GM21786 (cell line): ENCODE measurements at regions not wholly inside any gene's neighbourhood (a gene's known extent, or its start where the extent isn't known, plus 50 kb on each side); places are given as distances from the start of the nearest gene placed in this dataset.
"Not testable (repeated sequence)": the region's sequence is repeated elsewhere in the genome, so short reads cannot be mapped to it uniquely, and the experiment has no call there.

Source experiments
- ATAC-seq: cut with Tn5 transposase; IDR thresholded peaks from one replicate; pipeline ENCODE4 v1.9.1; 2021; ENCODE audit not compliant: unreplicated experiment

DNA sequence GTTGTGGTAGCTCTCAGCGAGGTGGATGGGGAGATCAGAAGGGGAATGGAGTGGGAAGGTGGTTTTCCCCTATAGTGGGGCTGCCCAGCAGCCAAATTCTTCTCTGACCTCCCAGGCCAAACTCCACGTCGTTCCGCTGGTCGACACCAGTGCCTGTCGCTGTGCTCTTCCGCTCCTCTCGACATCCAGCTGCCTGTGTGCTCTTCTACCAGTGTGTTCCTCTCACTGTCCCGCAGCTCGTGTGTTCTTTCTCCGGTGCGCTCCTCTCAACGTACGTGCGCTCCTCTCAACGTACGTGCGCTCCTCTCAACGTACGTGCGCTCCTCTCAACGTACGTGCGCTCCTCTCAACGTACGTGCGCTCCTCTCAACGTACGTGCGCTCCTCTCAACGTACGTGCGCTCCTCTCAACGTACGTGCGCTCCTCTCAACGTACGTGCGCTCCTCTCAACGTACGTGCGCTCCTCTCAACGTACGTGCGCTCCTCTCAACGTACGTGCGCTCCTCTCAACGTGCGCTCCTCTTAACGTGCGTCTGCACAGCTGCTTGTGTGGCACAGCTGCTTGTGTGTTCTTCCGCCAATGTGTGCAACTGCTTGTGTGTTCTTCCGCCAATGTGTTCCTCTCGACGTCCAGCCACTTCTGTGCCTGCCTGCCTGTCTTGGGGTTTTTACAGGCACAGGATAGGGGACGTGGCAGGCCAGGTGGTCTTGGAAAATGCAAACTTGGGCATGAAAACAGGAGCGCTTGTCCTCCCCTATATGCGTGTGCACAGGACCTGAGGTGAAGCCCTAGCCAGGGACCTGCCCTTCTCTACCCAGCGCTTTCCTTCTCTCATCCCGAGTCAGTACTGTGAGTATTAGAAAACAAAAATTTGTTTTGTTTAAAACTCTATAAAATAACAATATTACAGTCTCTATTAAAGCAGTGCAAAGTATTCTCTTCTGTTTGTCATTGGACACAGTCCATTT, 991.1 kb downstream of the GBE1 start:
- ATAC-seq: no peak

DNA sequence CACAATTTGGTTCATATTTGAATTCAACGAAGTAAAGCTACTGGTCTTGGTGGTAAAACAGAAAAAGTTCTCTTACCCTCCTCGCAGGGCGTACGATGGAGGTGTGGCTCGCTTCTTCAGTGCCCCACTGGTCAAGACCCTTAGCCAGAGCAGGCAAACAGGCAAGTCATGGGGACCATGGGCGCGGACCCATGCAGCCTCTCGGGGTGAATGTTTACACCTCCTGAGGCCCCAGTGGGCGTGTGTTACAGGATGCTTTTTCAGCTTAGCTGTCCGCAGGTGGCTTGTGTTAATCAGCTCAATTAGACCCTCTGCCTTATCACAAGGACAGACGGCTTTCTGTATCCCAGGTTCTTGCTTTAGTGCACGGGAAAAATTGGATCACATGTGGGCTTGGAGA, 991.8 kb downstream of the GBE1 start:
- no peak for ATAC-seq

DNA sequence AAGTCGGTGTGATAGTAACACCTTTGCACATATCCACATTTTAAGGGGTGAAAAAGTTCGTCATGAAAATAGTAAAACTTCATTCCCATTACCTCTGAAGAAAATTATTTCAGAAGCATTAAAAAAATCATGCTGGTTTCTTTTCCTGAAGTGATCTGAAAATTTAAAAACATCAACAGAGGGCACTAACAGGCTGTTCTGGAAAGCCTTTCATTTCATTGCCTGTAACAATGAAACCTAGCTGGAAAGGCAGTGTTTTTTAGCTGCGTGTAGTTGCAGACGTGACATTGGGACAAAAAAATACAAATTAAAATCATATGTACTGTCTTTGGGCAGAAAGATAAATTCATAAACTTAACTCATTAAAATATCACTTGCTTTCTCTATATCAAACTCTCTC, 993.8 kb downstream of the GBE1 start:
- ATAC-seq: no peak

DNA sequence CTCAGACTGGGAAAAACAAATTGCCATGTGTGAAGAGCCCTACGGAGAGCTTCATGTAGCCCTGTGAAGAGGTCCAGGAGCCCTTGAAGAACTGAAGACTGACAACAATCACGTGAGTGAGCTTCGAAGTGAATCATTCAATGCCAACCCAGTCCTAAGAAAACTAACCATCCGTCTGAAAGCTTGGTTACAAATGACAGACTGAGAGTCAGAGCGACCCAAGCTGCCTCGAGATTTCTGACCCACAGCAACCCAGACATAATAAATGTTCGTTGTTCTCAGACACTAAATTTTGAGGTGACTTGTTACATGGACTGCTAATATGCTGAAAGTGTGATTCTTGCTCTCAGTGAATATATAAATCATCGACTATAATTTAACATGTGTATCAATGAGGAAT, 987.2 kb upstream of the ROBO1 start:
- no peak for ATAC-seq

DNA sequence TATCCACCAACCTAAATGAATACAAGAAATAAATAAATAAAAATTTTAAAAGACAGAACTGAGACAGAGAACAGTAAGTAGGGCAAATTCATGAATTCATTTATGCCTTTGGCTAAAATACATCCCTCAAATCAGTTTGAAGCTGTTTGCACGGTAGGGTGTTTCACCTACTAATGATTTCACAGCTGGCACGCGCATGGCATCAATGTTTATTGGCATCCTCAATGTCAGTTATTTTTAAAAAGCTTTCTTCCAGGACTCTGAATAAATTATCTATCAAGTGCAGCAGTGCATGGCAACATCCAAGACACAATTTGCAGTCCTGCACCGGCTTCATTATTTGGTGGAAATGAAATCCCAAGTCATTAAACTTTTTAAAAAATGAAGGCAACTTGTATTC, 985.2 kb upstream of the ROBO1 start:
- no peak for ATAC-seq

DNA sequence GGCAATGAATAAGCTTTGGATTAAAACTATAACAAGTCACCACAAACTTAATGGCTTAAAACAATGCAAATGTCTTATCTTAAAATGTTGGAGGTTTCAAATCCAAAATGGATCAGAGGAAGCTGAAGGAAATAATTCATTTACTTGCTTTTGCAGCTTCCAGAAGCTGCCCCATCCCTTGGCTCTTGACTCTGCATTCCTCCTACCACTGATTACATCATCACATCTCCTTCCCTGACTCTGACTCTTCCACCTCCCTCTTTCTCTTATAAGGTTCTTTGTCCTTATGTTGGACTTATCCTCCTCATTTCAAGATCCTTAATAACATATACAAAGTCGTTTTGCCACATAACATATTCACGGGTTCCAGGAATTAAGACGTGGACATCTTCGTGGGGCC, 982.8 kb upstream of the ROBO1 start:
- ATAC-seq: no peak

DNA sequence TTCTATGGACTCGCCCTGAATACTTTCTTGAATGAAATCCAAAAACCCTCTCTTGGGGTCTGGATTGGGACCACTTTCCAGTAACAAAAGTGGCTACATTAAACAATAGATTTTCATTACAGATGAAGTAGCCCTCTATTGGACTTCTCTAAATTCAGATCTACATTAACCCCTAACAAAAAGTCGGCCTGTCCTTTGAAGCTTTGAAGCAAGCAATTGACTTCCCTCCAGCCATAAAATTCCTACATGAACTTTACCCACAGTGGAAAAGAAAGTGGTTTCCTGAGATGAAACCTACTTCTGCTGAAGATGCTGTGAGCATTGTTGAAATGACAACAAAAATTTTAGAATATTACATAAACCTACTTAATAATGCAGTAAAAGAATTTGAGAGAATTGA, 967.1 kb upstream of the ROBO1 start:
- ATAC-seq: no peak

DNA sequence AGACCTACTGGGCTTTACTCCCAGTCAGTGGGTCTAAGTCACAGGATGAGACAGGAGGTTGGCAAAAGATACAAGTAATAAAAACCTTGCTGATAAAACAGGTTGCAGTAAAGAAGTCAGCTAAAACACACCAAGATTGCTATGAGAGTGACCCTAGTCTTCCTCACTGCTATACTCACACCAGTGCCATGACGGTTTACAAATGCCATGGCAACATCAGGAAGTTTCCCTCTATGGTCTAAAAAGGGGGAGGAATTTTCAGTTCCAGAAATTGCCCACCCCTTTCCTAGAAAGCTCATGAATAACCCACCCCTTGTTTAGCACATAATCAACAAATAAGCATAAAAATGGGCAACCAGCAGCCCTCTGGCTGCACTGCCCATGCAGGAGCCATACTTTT, 966.7 kb upstream of the ROBO1 start:
- no peak for ATAC-seq

DNA sequence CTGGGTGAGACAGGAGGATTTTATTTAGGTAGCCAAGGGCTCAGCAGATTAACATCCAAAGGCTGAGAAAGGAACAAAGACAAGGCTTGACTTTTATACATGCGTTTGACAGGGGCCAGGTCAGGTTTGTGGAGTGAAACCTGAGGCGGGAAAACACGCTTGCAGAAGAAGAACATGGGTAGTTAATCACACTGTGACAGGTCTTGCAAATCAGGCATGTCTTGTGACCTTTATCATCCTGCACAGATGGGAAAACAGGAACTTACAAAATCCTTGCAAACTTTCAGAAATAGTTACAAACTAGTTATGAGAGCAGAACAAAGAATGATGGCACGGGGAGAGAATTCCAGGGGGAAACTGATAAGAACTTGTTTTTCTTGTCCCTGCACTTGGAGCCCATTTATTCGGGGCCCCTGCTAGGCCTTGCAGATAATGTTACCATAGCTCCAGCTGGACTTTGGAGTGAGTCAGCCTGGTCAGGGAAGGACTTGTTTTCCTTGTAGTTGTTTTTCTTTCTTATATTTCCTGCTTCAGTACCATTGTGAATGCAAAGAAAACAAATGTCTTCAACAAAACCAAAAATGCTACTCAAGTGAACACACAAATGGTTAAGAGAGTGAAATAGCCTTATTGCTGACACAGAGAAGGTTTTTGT, 965.9 kb upstream of the ROBO1 start:
- no peak for ATAC-seq

DNA sequence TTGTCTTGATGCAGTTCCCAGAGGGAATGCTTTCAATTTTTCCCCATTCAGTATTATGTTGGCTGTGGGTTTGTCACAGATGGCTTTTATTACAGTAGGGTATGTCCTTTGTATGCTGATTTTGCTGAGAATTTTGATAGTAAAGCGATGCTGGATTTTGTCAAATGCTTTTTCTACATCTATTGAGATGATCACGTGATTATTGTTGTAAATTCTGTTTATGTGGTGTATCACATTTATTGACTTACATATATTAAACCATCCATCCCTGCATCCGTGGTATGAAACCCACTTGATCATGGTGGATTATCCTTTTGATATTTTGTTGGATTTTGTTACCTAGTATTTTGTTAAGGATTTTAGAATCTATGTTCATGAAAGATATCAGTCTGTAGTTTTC, 959.8 kb upstream of the ROBO1 start:
- not testable (repeated sequence) for ATAC-seq

DNA sequence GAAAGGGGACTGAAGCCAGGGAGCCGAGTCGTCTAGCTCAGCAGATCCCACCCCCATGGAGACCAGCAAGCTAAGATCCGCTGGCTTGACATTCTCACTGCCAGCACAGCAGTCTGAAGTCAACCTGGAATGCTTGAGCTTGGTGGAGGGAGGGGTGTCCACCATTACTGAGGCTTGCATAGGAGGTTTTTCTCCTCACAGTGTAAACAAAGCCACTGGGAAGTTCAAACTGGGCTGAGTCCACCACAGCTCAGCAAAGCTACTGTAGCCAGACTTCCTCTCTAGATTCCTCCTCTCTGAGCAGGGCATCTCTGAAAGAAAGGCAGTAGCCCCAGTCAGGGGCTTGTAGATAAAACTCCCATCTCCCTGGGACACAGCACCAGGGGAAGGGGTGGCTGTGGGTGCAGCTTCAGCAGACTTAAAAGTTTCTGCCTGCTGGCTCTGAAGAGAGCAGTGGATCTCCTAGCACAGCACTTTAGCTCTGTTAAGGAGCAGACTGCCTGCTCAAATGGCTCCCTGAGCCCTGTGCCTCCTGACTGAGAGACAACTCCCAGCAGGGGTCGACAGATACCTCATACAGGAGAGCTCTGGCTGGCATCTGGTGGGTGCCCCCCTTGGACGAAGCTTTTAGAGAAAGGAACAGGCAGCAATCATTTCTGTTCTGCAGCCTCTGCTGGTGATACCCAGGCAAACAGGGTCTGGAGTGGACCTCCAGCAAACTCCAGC, 942.0 kb upstream of the ROBO1 start:
- ATAC-seq: not testable (repeated sequence)

DNA sequence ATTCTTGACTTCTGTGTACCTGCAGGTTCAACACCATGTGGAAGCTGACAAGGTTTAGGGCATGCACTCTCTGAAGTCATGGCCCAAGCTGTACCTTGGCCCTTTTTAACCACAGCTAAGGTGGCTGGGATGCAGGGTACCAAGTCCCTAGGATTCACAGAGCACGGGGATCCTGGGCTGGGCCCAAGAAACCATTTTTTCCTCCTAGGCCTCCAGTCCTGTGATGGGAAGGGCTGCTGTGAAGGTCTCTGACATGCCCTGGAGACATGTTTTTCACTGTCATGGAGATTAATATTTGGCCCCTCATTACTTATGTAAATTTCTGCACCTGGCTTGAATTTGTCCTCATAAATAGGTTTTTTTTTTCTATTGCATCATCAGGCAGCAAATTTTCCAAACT, 937.5 kb upstream of the ROBO1 start:
- ATAC-seq: no peak

DNA sequence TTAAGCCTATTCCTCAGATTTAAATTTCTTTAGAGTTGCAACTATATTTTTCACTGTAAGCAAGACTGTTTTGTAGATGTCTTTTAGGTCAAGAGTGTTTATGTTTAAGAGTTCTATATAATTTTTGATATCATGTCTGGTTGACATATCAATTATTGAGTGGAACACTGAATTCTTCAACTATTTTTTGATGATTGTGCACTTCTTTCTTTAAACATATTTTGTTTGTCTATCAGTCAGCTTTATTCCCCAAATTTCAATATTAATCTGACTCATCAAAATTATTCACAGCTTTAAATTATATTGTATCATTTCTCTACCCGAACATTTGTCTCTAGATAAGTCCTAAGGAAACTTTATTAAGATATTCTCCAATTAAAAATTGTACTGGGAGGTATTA, 933.6 kb upstream of the ROBO1 start:
- ATAC-seq: no peak

DNA sequence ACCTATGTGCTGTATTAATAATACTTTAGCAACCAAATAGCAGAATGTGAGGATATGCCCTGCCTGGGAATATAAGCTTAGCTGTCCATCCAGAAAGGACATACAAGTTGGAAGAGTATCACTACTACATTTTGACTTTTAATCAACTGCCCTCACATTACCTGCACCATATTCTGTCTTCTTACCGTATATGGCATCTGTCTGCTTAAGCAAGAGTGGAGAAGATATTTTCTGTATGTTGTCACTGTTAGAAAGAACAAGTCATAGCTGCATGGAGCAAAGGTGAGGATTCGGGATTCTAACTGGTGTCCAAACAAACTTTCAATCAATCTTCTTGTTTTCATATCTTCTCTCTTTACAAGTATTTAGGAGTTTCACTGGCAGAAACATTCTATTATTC, 929.5 kb upstream of the ROBO1 start:
- ATAC-seq: no peak

DNA sequence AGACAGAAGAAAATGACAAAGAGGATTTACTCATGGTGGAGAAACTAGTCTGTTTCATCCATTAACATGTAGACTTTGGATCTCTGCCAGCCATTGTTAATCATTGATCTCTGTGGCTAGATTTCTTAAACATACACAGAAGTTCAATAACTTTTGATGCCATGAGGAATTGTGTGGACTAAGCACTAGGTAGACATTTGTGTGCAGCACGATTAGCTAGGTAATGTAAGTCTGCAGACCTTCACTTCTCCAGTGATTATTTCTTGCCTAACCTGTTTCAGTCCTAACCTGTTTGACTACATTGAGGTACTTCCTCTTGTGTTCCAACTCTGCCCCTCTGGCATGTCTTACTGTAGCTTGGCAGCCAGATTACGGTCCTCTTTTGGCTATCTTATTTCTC, 928.5 kb upstream of the ROBO1 start:
- no peak for ATAC-seq

DNA sequence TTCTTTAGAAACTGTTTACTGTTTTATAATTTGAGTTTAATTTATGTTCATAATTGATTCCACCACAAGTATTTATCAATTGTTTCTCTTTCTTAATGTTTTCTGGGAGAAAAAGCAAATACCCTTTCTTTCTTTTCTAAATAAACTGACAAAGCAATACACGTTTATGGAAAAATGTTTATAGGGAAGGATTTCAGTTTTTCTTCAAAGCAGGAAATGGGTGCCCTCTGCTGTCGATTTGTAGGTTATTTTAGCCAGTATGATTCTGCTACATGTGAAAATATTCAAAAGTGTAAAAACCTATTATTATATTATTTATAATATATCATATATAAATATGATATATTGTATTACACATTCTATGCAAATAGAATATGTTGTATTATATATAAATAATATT, 921.0 kb upstream of the ROBO1 start:
- no peak for ATAC-seq

DNA sequence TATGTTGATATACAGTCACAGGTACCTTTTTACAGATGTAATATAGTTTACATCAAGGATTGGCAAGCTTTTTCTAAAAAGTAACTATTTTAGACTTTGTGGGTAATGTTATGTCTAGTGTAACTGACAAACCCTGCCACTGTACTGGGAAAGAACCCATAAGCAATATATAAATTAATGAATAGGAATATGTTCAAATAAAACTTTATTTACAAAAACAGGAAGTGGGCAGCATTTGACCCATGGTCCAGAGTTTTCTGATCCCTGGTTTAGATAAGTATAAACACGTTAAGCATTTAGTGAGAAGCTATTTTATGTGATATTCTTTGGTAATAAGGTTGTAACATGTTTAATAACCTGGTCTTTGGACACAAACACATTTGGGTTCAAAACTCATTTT, 915.2 kb upstream of the ROBO1 start:
- no peak for ATAC-seq

DNA sequence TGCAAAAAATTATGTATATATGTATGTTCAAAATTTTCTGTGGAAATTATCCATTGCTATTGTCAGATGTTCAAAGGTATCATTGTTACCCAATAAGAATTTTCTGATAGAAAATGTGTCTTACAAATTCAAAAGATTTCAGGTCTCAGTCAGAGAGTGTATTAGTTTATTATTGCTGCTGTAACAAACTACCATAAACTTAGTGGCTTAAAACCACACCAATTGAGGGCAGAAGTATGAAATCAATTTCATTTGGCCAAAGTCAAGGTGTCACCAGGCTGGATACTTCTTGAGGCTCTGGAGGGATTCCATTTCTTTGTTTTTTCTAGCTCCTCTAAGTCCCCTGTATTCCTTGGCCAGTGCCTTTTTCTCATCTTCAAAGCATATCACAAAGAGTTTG, 914.4 kb upstream of the ROBO1 start:
- no peak for ATAC-seq

DNA sequence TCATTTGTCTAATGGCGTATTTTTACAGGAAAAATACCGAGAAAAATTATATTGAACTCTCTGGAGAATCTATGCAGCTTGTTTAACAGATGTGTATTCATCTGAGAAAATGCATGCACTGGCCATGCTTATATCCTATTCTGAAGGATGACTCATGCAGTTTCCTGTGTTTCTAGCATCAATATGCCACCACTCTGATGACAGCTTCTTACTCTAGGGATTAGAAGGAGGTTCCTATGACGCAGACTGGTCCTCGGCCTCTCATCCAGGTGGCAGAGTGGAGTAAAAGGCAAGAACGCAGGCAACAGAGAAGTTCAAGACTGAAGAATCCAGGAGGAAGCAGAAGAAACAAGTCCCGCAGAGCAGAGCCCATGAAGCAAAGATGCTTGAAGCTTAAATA, 910.0 kb upstream of the ROBO1 start:
- no peak for ATAC-seq

DNA sequence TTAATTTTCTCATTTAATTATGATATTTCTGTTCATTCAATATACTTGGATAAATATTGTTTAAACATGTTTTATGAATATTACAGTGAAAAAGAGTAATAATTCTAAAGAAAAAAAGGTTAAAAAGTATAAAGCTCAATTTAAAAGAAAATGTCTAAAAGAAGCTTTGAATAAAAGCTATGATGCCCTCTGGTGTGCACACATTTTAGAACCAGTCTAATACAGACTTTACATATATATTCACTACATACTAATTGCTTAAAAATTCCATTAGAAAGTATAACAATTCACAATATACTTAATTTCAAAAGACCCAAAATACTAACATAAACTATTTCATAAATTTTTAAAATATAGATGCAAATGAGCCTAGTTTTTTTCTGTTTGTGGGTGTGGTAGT, 909.1 kb upstream of the ROBO1 start:
- no peak for ATAC-seq

DNA sequence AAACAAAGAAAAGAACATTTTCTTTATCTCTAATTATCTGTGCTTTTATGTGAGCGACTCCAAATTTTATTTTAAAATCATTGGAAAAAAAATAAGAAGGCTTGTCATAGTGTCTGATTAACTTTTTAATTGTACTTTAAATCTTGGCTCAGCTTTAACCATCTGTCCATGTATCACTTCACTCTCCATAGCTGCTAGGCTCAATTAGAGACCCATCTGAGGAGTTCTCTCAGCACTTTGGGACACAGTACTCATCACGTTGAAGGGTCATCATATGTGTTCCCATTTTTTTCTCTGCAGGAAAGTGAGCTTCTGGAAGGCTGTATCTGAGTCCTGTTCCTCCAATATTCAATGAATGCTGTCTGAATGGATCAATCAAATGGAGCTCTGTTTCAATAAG, 908.5 kb upstream of the ROBO1 start:
- no peak for ATAC-seq

DNA sequence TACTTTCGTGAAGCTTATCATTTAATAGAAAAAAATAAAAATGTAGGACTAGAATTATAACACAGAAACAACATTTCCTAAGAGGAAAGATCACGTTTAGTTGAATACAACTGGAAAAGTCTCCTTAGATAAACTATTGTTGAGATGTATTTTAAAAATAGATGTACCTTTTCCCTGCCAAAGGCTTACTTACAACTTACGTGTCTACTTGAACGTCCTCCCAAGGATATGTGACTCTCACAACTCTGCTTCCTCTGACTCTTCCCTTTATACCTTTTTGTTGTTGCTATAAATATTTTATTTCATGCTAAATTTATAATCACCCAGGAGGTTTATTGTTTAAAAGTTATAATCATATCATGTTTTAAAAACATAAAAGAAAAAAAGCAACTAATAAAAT, 908.0 kb upstream of the ROBO1 start:
- ATAC-seq: no peak
